GM12878 (cell line): ENCODE measurements at regions not wholly inside any gene's neighbourhood (a gene's known extent, or its start where the extent isn't known, plus 50 kb on each side); places are given as distances from the start of the nearest gene placed in this dataset.

Source experiments
- HDAC2 ChIP-seq: fragments of 200-600 bp; sonication (generic); IDR thresholded peaks from 2 replicates; pipeline ENCODE4 v1.6.1; 2017
- SREBF2 ChIP-seq: IDR thresholded peaks from 2 replicates; pipeline ENCODE4 v1.6.1; 2012; ENCODE audit warnings: mild to moderate bottlenecking, low read length
- SRF ChIP-seq, 2 experiments: IDR thresholded peaks; 2 replicates each; pipeline ENCODE4 v1.6.1; 2011; ENCODE audit warnings: low read depth in 2 of 2, low read length in 2 of 2, mild to moderate bottlenecking in 1 of 2, moderate library complexity in 1 of 2
- YY1 ChIP-seq: IDR thresholded peaks from 2 replicates; pipeline ENCODE4 v1.6.1; 2011; ENCODE audit warnings: low read depth, mild to moderate bottlenecking, low read length
- TF ChIP-seq, protein P1 (sequence below): IDR thresholded peaks from 2 replicates; pipeline ENCODE4 v1.6.1; 2012; ENCODE audit warnings: mild to moderate bottlenecking, low read depth, low read length
- TF ChIP-seq, protein P2 (sequence below): IDR thresholded peaks from 2 replicates; pipeline ENCODE4 v1.6.1; 2011; ENCODE audit warnings: low read depth, mild to moderate bottlenecking, low read length, moderate library complexity, borderline replicate concordance; ENCODE audit errors: extremely low read depth

- TF ChIP-seq SREBF2 (no peak), SRF (IDR thresholded peaks at IDR 0.05; ENCODE audit: low read depth in 2 of 2, low read length in 2 of 2) (no peak), YY1 (no peak), HDAC2 (no peak)
- TF ChIP-seq, protein P1, sequence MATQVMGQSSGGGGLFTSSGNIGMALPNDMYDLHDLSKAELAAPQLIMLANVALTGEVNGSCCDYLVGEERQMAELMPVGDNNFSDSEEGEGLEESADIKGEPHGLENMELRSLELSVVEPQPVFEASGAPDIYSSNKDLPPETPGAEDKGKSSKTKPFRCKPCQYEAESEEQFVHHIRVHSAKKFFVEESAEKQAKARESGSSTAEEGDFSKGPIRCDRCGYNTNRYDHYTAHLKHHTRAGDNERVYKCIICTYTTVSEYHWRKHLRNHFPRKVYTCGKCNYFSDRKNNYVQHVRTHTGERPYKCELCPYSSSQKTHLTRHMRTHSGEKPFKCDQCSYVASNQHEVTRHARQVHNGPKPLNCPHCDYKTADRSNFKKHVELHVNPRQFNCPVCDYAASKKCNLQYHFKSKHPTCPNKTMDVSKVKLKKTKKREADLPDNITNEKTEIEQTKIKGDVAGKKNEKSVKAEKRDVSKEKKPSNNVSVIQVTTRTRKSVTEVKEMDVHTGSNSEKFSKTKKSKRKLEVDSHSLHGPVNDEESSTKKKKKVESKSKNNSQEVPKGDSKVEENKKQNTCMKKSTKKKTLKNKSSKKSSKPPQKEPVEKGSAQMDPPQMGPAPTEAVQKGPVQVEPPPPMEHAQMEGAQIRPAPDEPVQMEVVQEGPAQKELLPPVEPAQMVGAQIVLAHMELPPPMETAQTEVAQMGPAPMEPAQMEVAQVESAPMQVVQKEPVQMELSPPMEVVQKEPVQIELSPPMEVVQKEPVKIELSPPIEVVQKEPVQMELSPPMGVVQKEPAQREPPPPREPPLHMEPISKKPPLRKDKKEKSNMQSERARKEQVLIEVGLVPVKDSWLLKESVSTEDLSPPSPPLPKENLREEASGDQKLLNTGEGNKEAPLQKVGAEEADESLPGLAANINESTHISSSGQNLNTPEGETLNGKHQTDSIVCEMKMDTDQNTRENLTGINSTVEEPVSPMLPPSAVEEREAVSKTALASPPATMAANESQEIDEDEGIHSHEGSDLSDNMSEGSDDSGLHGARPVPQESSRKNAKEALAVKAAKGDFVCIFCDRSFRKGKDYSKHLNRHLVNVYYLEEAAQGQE = no peak
- TF ChIP-seq, protein P2, sequence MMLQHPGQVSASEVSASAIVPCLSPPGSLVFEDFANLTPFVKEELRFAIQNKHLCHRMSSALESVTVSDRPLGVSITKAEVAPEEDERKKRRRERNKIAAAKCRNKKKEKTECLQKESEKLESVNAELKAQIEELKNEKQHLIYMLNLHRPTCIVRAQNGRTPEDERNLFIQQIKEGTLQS = no peak
Measured at GRCh38 chr2:21683838-21684237, 560.1 kb downstream of the TDRD15 start.
